Activated naive CD4-positive, alpha-beta T cell treated with anti-CD3 and anti-CD28 coated beads, Interleukin-2, amount 50 U/mL, for 24 hours (primary cell): ENCODE measurements at regions not wholly inside any gene's neighbourhood (a gene's known extent, or its start where the extent isn't known, plus 50 kb on each side); places are given as distances from the start of the nearest gene placed in this dataset.

ENCODE experiments used
- H3K27ac Mint-ChIP-seq: one replicate; pipeline ENCODE4 v1.8.0; 2021; ENCODE audit warnings: mild to moderate bottlenecking, mixed read lengths
- H3K27me3 Mint-ChIP-seq: one replicate; pipeline ENCODE4 v1.8.0; 2021; ENCODE audit warnings: mixed read lengths
- H3K36me3 Mint-ChIP-seq: one replicate; pipeline ENCODE4 v1.8.0; 2021; ENCODE audit warnings: mixed read lengths
- H3K4me1 Mint-ChIP-seq: one replicate; pipeline ENCODE4 v1.8.0; 2021; ENCODE audit warnings: mixed read lengths
- H3K4me3 Mint-ChIP-seq: one replicate; pipeline ENCODE4 v1.8.0; 2021; ENCODE audit warnings: mild to moderate bottlenecking, mixed read lengths
- H3K9me3 Mint-ChIP-seq: one replicate; pipeline ENCODE4 v1.8.0; 2021; ENCODE audit warnings: mixed read lengths

DNA sequence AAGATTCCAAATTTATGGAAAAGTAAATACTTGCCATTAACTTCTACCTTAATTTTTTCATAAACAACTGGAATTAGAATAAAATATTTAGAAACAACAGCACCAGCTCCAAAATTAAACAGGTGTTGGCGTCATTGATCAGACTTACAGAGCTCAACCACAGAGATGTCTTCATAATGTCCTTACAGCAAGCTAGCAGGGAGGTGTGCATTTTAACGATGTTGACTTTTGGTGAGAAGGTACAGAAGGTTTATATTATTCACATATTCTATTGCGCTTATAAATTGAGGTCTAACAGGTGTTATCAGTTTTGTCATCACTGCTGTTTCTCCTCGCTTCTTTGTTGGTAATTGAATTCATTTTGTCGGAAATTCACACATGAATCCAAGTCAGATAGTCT, 226.2 kb upstream of the CA10 start:
- no peak overlapping the region for H3K27ac Mint-ChIP-seq
- no peaks in the 10 kb centered on the region for H3K27me3 Mint-ChIP-seq
- H3K36me3 Mint-ChIP-seq: no peaks in the 10 kb centered on the region
- no peaks in the 10 kb centered on the region for H3K4me1 Mint-ChIP-seq
- H3K4me3 Mint-ChIP-seq: no peak overlapping the region
- H3K9me3 Mint-ChIP-seq: no peaks in the 10 kb centered on the region

DNA sequence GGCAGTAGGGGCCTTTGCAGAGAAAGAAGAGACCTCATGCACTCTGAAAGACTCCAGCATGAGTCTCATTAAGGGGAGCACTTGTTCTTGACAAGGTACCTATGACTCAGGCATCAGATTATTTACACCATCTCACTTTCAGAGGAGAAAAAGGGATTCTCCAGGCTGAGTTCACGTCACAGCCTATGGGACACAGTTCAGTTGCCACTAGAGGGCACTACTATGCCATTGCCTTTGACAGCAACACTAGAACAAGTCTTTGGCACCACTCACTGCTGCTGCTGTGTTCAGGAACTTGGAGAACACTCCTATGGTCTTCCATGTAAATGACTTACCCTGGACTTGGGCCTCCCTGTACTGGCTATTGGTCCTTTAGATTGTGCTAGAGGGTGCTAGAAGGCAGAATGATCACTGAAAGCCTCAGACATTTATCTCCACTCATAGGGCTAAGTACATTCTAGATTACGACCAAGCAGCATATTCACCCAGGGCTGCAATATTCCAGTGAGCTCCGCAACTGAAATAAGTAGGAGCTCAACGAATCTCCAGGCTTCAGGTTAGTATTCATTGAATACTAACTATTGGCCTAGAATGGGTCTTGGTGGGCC, 225.1 kb upstream of the CA10 start:
- Mint-ChIP-seq H3K4me1 (no peaks in the 10 kb centered on the region), H3K4me3 (no peak overlapping the region), H3K27ac (no peak overlapping the region), H3K36me3 (no peaks in the 10 kb centered on the region), H3K27me3 (no peaks in the 10 kb centered on the region), H3K9me3 (no peaks in the 10 kb centered on the region)

DNA sequence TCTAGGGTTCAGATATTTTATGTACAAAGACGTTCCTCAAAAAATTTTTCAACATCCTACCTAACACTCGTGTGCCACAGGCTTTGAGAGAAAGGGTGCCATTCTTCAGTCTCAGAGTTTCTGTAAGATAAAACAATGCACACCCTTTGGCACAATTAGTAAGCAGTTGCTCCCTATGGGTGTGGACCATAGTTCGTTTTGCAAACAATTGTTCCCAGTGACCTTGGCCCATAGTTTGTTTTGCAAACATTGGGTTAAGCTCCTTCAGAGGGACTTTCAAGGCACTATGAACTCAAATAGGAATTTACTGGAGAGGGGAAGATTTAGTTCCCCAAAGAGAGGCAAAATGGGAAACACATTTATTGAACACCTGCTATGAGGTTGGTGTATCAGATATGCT, 220.3 kb upstream of the CA10 start:
- no peak overlapping the region for H3K4me3 Mint-ChIP-seq
- H3K4me1 Mint-ChIP-seq: no peaks in the 10 kb centered on the region
- peaks cover 1% of the 10 kb centered on the region for H3K27me3 Mint-ChIP-seq
- H3K9me3 Mint-ChIP-seq: no peaks in the 10 kb centered on the region
- H3K27ac Mint-ChIP-seq: no peak overlapping the region
- no peaks in the 10 kb centered on the region for H3K36me3 Mint-ChIP-seq

DNA sequence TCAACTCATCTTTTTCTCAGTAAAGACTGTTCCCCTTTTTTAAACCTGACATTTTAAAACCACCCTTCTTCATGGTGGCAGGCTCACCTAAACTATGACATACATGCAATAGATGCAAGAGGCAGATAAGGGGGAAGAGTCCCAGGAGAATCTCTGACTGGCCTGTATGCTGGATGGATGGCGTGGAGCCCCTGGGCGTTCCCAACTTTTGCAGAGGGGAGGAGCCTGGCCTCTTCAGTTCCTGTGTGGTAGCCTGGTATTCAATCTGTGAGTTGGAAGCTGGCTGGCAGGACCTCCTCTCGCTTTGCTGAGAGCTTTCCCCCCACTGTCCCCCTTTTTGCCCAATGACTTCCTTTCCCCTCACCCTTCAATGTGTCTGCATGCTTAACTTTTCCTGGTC, 217.6 kb upstream of the CA10 start:
- no peak overlapping the region for H3K27ac Mint-ChIP-seq
- no peaks in the 10 kb centered on the region for H3K4me1 Mint-ChIP-seq
- no peaks in the 10 kb centered on the region for H3K36me3 Mint-ChIP-seq
- no peaks in the 10 kb centered on the region for H3K9me3 Mint-ChIP-seq
- no peak overlapping the region for H3K4me3 Mint-ChIP-seq
- peaks cover 1% of the 10 kb centered on the region for H3K27me3 Mint-ChIP-seq

DNA sequence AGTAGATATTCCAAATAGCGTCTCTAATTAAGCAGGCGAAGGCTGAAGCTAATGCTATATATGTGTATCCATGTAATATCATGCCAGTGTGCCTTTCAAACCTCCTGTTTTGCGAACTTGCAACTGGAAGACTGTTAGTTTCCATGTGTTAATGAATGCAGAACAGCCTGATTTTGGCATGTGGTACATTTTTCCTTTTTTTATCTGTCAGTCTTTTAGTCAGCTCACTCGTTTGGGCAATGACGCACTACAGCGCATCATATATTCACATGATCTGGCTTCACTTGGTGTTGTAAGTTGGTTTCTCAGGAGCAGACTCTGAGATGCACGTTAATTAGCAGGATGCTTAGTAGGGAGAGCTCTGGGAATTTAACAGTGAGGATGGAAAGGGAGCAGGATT, 210.4 kb upstream of the CA10 start:
- H3K4me3 Mint-ChIP-seq: no peak overlapping the region
- no peak overlapping the region for H3K27ac Mint-ChIP-seq
- no peaks in the 10 kb centered on the region for H3K36me3 Mint-ChIP-seq
- H3K27me3 Mint-ChIP-seq: no peaks in the 10 kb centered on the region
- H3K4me1 Mint-ChIP-seq: no peaks in the 10 kb centered on the region
- H3K9me3 Mint-ChIP-seq: no peaks in the 10 kb centered on the region

DNA sequence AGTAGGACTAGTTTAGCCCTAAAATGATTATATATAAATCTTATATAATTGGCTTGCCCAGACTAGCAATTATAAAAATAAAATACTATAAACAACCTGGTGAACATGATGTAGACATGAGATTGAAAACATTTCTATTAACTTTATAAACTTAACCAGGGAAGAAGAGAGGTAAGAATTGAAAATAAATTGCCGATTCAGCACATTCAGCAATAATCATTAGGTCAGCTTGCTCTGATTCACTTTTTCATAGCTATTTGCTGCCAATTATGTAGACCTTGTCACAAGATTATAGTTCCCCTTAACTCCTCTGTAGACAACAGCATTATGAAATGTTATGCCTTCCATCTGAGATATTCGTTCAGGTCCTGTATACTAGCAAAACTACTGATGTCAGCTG, 199.3 kb upstream of the CA10 start:
- no peak overlapping the region for H3K27ac Mint-ChIP-seq
- peaks cover 16% of the 10 kb centered on the region for H3K9me3 Mint-ChIP-seq
- H3K4me1 Mint-ChIP-seq: no peaks in the 10 kb centered on the region

DNA sequence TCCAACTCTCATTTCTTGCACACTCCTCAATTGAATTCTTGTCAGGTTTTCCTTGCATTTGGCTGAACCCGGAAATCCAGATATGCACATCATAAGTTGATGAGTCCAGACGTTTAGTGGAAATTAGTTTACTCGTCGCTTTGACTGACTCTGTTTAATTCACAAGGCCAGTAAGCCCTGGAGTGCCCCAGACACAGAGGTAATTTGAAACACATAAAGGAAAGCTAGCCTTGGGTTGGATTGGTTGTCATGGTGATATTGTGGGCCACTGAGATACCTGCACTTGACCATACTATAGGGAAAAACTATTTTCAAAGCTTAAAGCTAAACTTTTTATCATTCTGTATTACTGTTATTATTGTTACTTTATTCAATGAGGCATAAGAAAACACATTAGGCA, 178.3 kb upstream of the CA10 start:
- Mint-ChIP-seq H3K9me3 (peaks cover 9% of the 10 kb centered on the region), H3K4me1 (no peaks in the 10 kb centered on the region), H3K4me3 (no peak overlapping the region), H3K27me3 (no peaks in the 10 kb centered on the region), H3K36me3 (no peaks in the 10 kb centered on the region), H3K27ac (no peak overlapping the region)

More for the DNA sequence above, 199.3 kb upstream of the CA10 start:
- peaks cover 1% of the 10 kb centered on the region for H3K36me3 Mint-ChIP-seq
- H3K27me3 Mint-ChIP-seq: no peaks in the 10 kb centered on the region
- no peak overlapping the region for H3K4me3 Mint-ChIP-seq

DNA sequence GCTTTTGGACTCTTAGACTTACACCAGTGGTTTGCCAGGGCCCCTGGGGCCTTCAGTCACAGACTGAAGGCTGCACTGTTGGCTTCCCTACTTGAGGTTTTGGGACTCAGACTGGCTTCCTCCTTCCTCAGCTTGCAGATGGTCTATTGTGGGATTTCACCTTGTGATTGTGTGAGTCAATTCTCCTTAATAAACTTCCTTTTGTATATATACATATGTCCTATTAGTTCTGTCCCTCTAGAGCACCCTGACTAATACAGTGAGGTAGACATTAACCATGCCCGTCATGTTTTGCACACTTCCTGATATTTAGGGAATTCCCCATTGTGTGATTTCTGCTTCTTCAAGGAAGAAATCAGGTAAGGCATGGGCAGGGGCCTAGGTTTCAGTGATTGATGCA, 147.8 kb upstream of the CA10 start:
- Mint-ChIP-seq H3K4me3 (no peak overlapping the region), H3K27me3 (no peaks in the 10 kb centered on the region), H3K27ac (no peak overlapping the region), H3K9me3 (no peaks in the 10 kb centered on the region), H3K36me3 (no peaks in the 10 kb centered on the region), H3K4me1 (no peaks in the 10 kb centered on the region)

DNA sequence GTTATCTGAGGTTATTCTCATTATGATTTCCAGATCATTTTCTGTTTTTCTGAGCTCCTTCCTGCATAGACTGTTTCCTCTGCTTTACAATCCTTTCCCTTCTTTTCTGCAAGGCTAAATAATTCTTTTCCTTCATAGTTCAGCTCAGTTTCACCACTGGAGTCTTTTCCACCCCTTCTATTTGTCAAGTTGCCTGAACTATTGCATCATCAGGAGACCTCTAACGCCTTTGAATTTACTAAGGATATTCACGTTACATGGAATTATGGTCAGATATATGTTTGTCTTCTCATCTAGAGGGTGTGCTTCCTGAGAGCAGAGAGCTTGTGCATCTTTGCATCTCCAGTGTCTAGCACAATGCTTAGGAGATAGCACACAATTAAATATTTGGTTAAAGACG, 140.4 kb upstream of the CA10 start:
- Mint-ChIP-seq H3K27ac (no peak overlapping the region), H3K27me3 (no peaks in the 10 kb centered on the region), H3K4me3 (no peak overlapping the region), H3K36me3 (no peaks in the 10 kb centered on the region), H3K9me3 (no peaks in the 10 kb centered on the region), H3K4me1 (no peaks in the 10 kb centered on the region)

DNA sequence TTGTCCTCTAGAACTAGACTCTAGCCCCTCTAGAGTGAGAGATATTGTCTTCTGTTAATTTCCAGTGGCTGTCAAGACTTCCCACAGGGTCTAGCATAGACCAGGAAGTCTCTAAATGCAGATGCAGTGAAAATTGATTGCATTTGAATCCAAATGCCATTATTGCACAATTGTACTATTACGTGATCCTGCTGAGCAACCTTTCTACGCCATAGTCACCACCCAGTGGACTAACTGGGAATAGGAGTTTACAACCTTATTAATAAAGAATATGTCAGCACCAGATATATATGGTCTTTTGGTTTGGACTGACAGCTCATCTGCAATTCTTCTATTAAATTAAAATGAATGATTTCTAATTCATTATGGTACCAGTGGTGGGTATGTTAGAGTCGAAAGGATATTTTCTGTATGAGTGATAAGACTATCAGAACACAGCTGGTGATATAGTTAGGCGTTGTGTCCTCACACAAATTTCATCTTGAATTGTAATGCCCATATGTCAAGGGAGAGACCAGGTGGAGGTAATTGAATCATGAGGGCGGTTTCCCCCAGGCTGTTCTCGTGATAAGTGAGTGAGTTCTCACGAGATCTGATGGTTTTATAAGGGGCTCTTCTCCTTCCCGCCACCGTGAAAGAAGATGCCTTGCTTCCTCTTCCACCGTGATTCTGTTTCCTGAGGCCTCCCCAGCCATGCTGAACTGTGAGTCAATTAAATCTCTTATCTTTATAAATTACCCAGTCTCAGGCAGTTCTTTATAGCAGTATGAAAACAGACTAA, 138.9 kb upstream of the CA10 start:
- no peaks in the 10 kb centered on the region for H3K9me3 Mint-ChIP-seq
- no peaks in the 10 kb centered on the region for H3K27me3 Mint-ChIP-seq
- H3K36me3 Mint-ChIP-seq: no peaks in the 10 kb centered on the region
- no peak overlapping the region for H3K4me3 Mint-ChIP-seq
- H3K27ac Mint-ChIP-seq: no peak overlapping the region
- H3K4me1 Mint-ChIP-seq: no peaks in the 10 kb centered on the region

DNA sequence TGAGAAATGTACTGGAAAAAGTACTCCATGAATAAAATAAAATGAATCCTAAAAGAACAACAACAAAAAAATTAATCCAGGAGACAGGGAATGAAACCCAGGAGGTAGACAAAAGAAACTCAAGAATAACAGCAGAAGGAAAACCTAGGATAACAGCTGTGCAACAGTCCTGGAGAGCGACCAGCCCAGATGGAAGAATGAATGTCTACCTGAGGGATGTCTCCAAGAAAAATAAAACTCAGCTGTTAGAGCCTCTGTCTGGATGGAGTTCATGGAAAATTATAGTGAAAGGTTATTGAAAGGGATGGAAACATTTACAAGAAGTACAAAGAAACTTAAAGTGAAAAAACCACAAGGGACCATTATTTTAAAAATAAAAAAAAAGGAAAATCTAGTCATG, 135.8 kb upstream of the CA10 start:
- Mint-ChIP-seq H3K4me1 (no peaks in the 10 kb centered on the region), H3K27me3 (no peaks in the 10 kb centered on the region), H3K27ac (no peak overlapping the region), H3K36me3 (no peaks in the 10 kb centered on the region), H3K4me3 (no peak overlapping the region), H3K9me3 (no peaks in the 10 kb centered on the region)

DNA sequence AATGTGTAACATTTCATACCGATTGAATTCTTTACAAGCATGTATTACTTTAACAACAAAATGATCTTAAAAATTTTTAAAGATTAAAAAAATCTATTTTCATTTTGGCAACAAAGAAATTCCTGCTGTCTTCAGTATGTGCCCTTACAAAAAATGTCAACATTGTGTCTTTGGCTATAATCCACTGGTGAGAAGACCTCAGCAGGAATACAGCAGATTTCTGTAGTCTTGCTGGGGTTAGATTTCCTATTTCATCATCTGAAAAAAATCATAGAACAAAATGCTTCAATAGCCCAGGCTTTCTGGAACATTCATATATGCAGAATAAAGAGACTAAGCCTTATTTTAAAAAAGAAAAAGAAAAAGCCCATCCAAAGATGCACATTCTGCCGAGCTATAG, 129.1 kb upstream of the CA10 start:
- H3K27me3 Mint-ChIP-seq: no peaks in the 10 kb centered on the region
- H3K36me3 Mint-ChIP-seq: no peaks in the 10 kb centered on the region
- H3K27ac Mint-ChIP-seq: no peak overlapping the region
- H3K4me3 Mint-ChIP-seq: no peak overlapping the region
- H3K4me1 Mint-ChIP-seq: no peaks in the 10 kb centered on the region
- H3K9me3 Mint-ChIP-seq: no peaks in the 10 kb centered on the region

DNA sequence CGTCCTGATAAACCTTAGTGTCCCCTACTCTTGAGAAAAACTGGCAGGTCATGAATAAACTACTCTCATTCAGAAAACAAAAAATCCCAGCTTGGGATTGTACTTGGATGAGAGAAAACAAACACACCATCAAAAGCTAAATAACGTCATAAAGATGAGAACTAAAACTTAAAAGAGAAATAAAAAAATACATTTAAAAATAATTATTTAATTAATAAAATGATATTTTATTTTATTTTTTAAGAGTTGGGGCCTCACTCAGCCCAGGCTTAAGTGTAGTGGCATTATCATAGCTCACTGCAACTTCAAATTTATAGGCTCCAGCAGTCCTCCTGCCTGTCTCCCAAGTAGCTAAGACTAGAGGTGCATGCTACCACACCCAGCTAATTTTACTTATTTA, 125.4 kb upstream of the CA10 start:
- no peak overlapping the region for H3K27ac Mint-ChIP-seq
- peaks cover 5% of the 10 kb centered on the region for H3K27me3 Mint-ChIP-seq
- no peaks in the 10 kb centered on the region for H3K4me1 Mint-ChIP-seq
- no peaks in the 10 kb centered on the region for H3K9me3 Mint-ChIP-seq
- no peak overlapping the region for H3K4me3 Mint-ChIP-seq
- no peaks in the 10 kb centered on the region for H3K36me3 Mint-ChIP-seq

DNA sequence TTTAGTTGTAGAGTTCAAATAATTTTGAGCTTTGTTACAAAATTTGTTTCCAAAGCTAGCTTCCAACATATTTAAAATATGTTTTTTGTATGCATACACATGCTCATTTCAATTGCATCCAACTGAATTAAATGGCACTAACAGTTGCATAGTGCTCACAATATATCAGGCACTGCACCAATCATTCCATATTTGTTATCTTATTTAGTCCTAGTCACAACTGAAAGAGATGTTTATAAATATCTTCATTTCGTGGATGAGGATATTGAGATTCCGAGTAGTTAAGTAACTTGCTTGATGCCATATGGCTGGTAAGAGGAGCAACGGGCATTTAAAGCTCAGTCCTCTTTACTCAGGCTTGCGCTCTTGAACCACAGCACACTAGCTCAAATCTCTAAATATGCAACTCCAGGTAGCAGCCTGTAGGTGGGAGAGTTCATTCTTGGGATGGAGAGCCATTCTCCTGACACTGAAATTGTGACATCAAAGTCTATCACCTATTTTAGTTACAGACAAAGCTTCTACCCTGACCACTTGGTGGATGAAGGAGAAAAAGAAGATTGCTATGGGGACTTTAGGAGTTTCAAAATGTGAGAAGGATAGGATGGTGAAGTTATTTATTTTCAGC, 118.0 kb upstream of the CA10 start:
- Mint-ChIP-seq H3K27me3 (peaks cover 12% of the 10 kb centered on the region), H3K4me1 (no peaks in the 10 kb centered on the region), H3K9me3 (no peaks in the 10 kb centered on the region), H3K4me3 (no peak overlapping the region), H3K27ac (no peak overlapping the region), H3K36me3 (no peaks in the 10 kb centered on the region)

DNA sequence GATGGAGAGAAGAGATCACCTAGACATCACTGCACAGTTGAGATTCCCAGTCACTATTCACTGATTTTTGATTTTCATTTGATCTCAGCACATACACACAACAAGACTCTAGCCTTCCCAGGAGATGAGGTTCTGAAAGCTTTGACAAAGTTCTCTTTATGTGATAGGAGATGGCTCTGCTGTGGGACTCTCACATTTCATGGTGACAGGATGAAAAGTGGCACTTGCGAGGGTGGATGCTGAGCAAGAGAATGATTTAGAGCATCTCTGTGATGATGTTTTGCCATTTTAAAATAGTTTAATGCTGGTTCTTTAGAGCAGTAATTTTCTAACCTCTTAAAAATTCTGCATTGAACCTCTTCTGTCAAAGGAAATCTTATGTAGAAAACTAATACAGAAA, 113.3 kb upstream of the CA10 start:
- no peak overlapping the region for H3K4me3 Mint-ChIP-seq
- peaks cover 6% of the 10 kb centered on the region for H3K27me3 Mint-ChIP-seq
- no peaks in the 10 kb centered on the region for H3K4me1 Mint-ChIP-seq
- no peaks in the 10 kb centered on the region for H3K9me3 Mint-ChIP-seq
- H3K36me3 Mint-ChIP-seq: no peaks in the 10 kb centered on the region
- H3K27ac Mint-ChIP-seq: no peak overlapping the region

DNA sequence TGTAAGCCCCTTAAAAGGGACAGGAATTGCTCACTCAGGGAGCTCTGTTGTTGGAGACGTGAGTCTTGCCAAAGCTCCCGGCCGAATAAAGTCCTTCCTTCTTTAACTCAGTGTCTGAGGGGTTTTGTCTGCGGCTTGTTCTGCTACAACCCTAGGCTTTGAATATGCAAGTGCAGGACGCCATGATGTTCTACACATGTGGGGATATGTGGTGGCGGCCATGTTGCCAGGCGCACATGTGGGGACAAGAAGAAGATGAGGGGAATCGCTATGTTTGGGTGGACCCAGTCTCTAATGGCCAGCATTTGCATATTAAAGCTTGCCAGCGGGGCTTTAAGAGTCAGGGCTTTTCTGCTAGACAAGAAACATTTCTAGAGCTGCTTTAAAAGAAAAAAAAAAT, 96.8 kb upstream of the CA10 start:
- Mint-ChIP-seq H3K9me3 (peaks cover 5% of the 10 kb centered on the region), H3K27ac (no peak overlapping the region), H3K27me3 (no peaks in the 10 kb centered on the region), H3K4me1 (no peaks in the 10 kb centered on the region), H3K4me3 (no peak overlapping the region), H3K36me3 (no peaks in the 10 kb centered on the region)
